Fibroblast of pulmonary artery (primary cell): ENCODE measurements at regions not wholly inside any gene's neighbourhood (a gene's known extent, or its start where the extent isn't known, plus 50 kb on each side); places are given as distances from the start of the nearest gene placed in this dataset.

Experiments used
- DNase-seq: peaks from one replicate; pipeline ENCODE4 v3.0.0-alpha.2; 2010; ENCODE audit warnings: low read depth
- H3K4me3 ChIP-seq: replicated peaks from 2 replicates; pipeline ENCODE4 v1.5.1; 2011; ENCODE audit warnings: low read depth, mild to moderate bottlenecking, control low read depth, low read length, moderate library complexity
- TF ChIP-seq, protein P1 (sequence below): IDR thresholded peaks from 2 replicates; pipeline ENCODE4 v1.5.1; 2011; ENCODE audit warnings: mild to moderate bottlenecking, control low read depth, low read length, inconsistent platforms; ENCODE audit errors: missing control alignments

DNA sequence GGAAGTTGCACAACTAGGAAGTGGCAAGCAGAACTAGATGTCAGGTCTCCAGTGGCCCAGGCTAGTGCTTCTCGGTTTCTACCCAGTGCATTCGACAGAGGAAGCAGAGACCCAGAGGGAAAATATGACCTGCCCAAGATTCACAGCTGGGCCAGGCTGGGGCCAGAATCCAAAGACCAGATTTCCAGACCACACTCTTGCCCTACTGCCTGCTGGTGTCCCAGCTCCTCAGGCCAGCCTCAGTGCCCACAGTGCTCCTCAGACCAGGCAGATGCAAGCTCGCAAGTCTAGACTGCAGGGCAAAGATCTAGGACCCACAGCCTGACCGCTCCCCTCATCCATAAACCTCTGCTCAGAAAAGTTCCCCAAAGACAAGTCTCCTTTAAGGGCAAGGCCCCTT, 262.6 kb downstream of the BUD13 start:
- DNase-seq = no peak
- TF ChIP-seq, protein P1, sequence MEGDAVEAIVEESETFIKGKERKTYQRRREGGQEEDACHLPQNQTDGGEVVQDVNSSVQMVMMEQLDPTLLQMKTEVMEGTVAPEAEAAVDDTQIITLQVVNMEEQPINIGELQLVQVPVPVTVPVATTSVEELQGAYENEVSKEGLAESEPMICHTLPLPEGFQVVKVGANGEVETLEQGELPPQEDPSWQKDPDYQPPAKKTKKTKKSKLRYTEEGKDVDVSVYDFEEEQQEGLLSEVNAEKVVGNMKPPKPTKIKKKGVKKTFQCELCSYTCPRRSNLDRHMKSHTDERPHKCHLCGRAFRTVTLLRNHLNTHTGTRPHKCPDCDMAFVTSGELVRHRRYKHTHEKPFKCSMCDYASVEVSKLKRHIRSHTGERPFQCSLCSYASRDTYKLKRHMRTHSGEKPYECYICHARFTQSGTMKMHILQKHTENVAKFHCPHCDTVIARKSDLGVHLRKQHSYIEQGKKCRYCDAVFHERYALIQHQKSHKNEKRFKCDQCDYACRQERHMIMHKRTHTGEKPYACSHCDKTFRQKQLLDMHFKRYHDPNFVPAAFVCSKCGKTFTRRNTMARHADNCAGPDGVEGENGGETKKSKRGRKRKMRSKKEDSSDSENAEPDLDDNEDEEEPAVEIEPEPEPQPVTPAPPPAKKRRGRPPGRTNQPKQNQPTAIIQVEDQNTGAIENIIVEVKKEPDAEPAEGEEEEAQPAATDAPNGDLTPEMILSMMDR = no peak
- no peak overlapping the region for H3K4me3 ChIP-seq

DNA sequence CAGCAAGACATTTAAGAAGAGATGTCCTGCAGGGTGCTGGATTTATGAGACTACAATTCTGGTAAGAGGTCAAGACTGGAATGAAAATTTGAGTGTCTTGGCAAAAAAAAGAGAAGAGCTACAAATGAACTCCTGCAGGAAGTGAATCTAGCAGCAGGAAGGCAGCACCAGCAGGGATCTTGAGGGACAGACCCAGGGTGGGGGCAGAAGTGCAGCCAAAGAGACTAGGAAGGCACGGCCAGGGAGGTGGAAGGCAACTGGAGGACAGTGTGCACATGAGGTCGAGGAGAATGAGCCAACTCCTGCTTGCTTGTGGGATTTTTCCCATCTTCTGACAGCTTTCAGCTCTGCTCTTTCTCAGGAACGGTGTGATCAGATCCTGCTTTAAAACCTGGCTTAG, 263.2 kb downstream of the BUD13 start:
- H3K4me3 ChIP-seq = no peak overlapping the region
- TF ChIP-seq, protein P1 = no peak
- DNase-seq = no peak

DNA sequence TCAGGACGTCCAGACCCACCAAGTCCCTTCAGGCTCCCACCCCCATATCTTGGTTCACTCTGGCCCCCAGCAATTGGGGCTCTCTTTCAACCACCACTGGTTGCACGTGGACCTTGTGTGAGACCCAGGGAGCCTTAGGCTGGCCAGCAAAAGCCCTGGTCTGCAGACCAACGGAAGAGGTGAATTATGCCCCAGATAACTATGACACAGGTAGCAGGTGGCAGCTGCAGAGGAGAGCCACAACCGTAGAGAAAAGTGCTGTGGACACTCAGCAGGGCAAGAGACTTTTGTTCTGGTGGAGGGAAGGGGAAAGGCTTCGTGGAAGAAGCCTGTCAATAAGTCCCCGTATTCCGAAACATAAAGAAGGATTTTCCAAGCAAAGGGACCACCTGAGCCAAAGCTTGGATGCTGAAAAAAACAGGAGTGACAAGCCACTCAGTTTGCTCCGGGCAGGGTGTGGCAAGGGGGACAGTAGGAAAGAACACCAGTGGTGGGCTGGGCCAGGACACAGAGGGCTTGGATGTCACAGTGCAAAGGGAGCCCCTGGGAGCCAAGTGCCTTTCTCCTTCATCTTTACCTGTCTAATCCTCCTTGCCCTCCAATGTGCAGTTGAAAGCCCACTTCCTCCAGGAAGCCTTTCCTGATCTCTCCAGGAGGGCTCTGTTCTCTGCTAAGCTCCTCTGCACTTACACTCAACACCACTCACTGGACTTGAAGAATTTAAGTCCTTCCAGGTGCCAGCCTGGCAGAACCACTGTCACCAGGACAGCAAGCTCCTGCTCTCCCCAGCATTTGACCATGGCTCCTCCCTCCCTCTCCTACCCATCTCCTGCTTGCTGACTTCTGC, 264.7 kb downstream of the BUD13 start:
- TF ChIP-seq, protein P1 = no peak
- no peak overlapping the region for H3K4me3 ChIP-seq
- DNase-seq = no peak

DNA sequence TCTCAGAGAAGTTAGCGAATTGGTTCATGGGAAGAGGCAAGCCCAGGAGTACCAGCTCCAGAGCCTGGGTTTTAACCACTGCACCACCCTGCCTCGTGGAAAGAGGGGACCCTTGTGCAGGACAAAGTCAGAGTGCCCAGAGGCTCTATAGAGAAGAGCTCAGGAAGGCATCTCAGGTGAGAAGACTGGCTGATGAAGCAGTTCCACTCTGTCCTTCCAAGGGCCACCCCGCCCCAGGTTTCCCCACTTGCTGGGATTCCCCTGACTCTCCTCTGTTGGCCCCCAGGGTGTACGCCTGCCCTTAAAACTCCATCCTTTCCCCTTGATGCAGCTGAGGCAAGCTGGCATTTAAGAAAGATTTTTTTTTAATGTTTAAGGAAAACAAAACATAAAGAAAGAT, 265.8 kb downstream of the BUD13 start:
- TF ChIP-seq, protein P1 = no peak
- no peak overlapping the region for H3K4me3 ChIP-seq
- no peak for DNase-seq

DNA sequence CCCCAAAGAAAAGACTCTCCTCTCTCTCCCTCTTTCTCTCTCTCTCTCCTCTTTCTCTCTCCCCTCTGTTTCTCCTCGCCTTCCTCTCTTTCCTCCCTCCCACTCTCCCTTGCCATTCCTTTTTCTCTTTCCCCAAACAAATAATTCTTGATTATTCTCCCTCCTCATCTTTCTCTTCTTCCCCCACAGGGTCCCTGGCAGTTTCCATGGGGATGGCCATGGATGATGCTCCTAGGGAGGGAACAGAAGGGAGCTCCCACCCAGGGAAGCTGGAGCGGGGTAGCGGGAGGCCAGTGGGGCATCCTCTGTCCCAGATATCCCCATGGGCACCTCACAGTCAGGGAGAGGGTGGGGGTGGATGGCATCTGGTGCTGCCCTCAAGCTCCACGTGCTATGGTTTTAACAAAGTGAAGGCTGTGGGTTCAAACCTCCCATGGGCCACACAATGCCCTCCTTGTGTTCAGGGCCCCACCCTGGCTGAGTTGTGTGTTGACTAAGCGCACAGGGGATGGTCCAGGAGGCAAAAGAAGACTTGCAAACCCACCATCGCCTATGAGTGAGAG, 266.4 kb downstream of the BUD13 start:
- DNase-seq = no peak
- TF ChIP-seq, protein P1 = no peak
- no peak overlapping the region for H3K4me3 ChIP-seq

DNA sequence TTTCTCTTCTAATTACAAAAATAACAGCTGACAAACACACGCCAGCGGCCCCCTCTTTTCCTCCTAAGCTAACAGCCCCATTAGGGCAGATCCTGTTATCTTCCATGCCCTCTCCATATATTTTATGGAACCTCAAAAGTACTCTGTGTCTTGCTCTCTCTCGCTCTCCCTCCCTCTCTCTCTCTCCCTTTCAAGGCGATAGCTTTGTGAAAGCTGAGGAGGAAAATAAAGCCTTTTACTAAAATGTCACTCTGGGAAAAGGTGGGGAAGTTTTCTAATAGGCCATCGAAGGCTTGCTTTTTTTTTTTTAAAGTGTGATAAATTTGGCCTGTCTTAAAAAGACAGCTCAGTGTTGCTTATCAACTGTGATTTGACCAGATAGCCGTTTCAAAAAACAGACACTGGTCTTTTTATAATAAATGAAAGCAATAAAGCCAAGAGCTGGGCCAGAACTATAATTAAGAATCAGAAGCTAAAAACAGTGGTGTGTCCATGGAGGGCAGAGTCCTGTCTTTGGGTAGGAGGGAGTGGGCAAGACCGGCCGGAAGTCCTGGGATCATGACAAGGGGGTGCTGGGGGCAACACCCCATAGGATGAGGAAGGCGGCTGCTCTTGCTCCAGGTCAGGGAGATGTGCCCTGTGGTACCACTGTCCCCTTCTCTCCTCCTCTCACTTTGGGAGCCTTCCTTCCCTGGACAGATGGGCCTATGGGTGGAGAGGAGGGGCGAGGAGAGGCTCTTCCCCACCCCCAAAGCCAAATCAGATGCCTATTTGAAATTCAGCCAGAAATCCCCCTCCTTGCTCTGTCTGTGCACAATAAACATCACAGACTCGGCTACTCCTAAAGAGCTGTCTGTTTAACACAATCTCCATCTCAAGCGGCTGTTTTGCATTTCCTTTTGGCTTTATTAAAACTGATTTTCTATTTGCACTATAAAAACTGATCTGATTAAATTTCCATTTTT, 267.2 kb downstream of the BUD13 start:
- no peak overlapping the region for H3K4me3 ChIP-seq
- no peak for DNase-seq
- TF ChIP-seq, protein P1 = no peak
